Stomach (tissue), 8 donors: ENCODE measurements at regions not wholly inside any gene's neighbourhood (a gene's known extent, or its start where the extent isn't known, plus 50 kb on each side); places are given as distances from the start of the nearest gene placed in this dataset.

Experiments
- DNase-seq, 2 donors: peaks; one replicate each; pipeline versions ENCODE4 v3.0.0 to v3.0.0-alpha.2; 2013 to 2019
- H3K27ac ChIP-seq, 5 donors: fragments of 200-600 bp in 4 of 5; sonication (generic) in 4 of 5; one replicate each; pipeline ENCODE4 v1.5.1; 2013 to 2019; ENCODE audit warnings: mild to moderate bottlenecking in 1 of 5, moderate library complexity in 1 of 5
- H3K27me3 ChIP-seq, 3 donors: fragments of 200-600 bp; sonication (generic); one replicate each; pipeline ENCODE4 v1.5.1; 2017 to 2019; ENCODE audit warnings: mixed run types in 1 of 3
- H3K36me3 ChIP-seq, 4 donors: fragments of 200-600 bp; sonication (generic); 1 replicate in 3 of 4; 2 replicates in 1 of 4; pipeline ENCODE4 v1.5.1; 2016 to 2019
- H3K4me1 ChIP-seq, 4 donors: fragments of 200-600 bp; sonication (generic); one replicate each; pipeline ENCODE4 v1.5.1; 2016 to 2019
- H3K4me3 ChIP-seq, 4 donors: fragments of 200-600 bp; sonication (generic) in 3 of 4; one replicate each; pipeline ENCODE4 v1.5.1; 2016 to 2019; ENCODE audit warnings: mild to moderate bottlenecking in 1 of 4
- H3K9me3 ChIP-seq, 4 donors: fragments of 200-600 bp; sonication (generic); one replicate each; pipeline ENCODE4 v1.5.1; 2016 to 2019
- CTCF ChIP-seq, 7 experiments: fragments of 450-650 bp in 4 of 7; fragments of 200-600 bp in 3 of 7; sonication (generic) in 3 of 7; IDR thresholded peaks; one replicate each; pipeline ENCODE4 v1.5.1; 2016 to 2019; ENCODE audit warnings: antibody characterized with exemption in 7 of 7, control low read depth in 2 of 7, mild to moderate bottlenecking in 1 of 7
- EP300 ChIP-seq: sonication (generic); formaldehyde crosslinking; IDR thresholded peaks from one replicate; pipeline ENCODE4 v1.6.1; 2017; ENCODE audit warnings: antibody characterized with exemption
- POLR2A ChIP-seq, 4 donors: fragments of 450-650 bp; IDR thresholded peaks; one replicate each; pipeline ENCODE4 v1.6.1; 2016; ENCODE audit warnings: antibody characterized with exemption in 4 of 4, control low read depth in 2 of 4, mild to moderate bottlenecking in 1 of 4, moderate library complexity in 1 of 4
- POLR2AphosphoS5 ChIP-seq, 3 donors: sonication (generic); formaldehyde crosslinking; IDR thresholded peaks; one replicate each; pipeline ENCODE4 v1.6.1; 2016; ENCODE audit warnings: antibody characterized with exemption in 3 of 3
- WGBS, 5 donors: extraction: QIAGEN DNeasy Blood & Tissue Kit in 3 of 5; methylation state at CpG; one replicate each; pipeline versions ENCODE4 v1.1.5 to v1.1.7; 2013 to 2018; 5-methylcytosine and 5-hydroxymethylcytosine counted together
- intact Hi-C: fragments of 100-400 bp; cut with DNase I; formaldehyde crosslinking; loops from one replicate; pipeline ENCODE4 v1.15.1; 2023; ENCODE audit warnings: low total_unique reads
- donor health status: healthy with polysubstance abuse.
- donor health status: Bipolar disorder and iron deficiency.
- donor health status: healthy.

- H3K27me3 ChIP-seq, result peaks cover 0 to 11% (median 0%) of the 10 kb centered on the region in 3 donors
- H3K4me3 ChIP-seq, result no peak overlapping the region
- 72 to 89% (median 80%) methylated on average over 6 of the region's 6 CpGs for WGBS, 5 donors
- no peak for TF ChIP-seq POLR2A (IDR thresholded peaks at IDR 0.05)
- H3K36me3 ChIP-seq, result no peaks in the 10 kb centered on the region
- H3K4me1 ChIP-seq, result no peaks in the 10 kb centered on the region
- no peak for DNase-seq
- H3K9me3 ChIP-seq, result no peaks in the 10 kb centered on the region
- intact Hi-C loops, result no loop called here
- H3K27ac ChIP-seq, result no peak overlapping the region
Measured at GRCh38 chr7:156172638-156173037, 360.4 kb upstream of the SHH start.

- no peaks in the 10 kb centered on the region for H3K9me3 ChIP-seq
- intact Hi-C loops, result no loop called here
- H3K4me3 ChIP-seq, result no peak overlapping the region
- no peak for DNase-seq
- H3K36me3 ChIP-seq, result no peaks in the 10 kb centered on the region
- no peak overlapping the region for H3K27ac ChIP-seq
- WGBS, 5 donors, result 66 to 74% (median 70%) methylated on average over 23 to 32 of the region's 32 CpGs
- H3K4me1 ChIP-seq, result no peaks in the 10 kb centered on the region
- H3K27me3 ChIP-seq, result peaks cover 0 to 11% (median 0%) of the 10 kb centered on the region in 3 donors
- TF ChIP-seq CTCF (IDR thresholded peaks at IDR 0.05) (no peak), POLR2A (IDR thresholded peaks at IDR 0.05) (no peak), POLR2AphosphoS5 (IDR thresholded peaks at IDR 0.05) (no peak), EP300 (no peak)
Measured at GRCh38 chr7:156169474-156170370, 357.5 kb upstream of the SHH start.

- Histone ChIP-seq H3K27me3 (peaks cover 0 to 18% (median 0%) of the 10 kb centered on the region in 3 donors), H3K4me3 (no peak overlapping the region), H3K27ac (no peak overlapping the region), H3K36me3 (no peaks in the 10 kb centered on the region), H3K4me1 (no peaks in the 10 kb centered on the region), H3K9me3 (no peaks in the 10 kb centered on the region)
- no peak for TF ChIP-seq POLR2A (IDR thresholded peaks at IDR 0.05)
- TF ChIP-seq POLR2AphosphoS5 (IDR thresholded peaks at IDR 0.05), result no peak
- TF ChIP-seq EP300, result no peak
- TF ChIP-seq CTCF (IDR thresholded peaks at IDR 0.05), result no peak
- no peak for DNase-seq
- intact Hi-C loops, result no loop called here
- WGBS, 5 donors, result 81 to 87% (median 85%) methylated on average over 14 to 18 of the region's 18 CpGs
Measured at GRCh38 chr7:156168434-156168833, 356.2 kb upstream of the SHH start.

GRCh38 chr7:156167987-156168386 lies 355.7 kb upstream of the SHH start:
- no peak overlapping the region for H3K27ac ChIP-seq
- H3K36me3 ChIP-seq, result no peaks in the 10 kb centered on the region
- no peak for TF ChIP-seq POLR2A (IDR thresholded peaks at IDR 0.05)
- TF ChIP-seq EP300, result no peak
- TF ChIP-seq POLR2AphosphoS5 (IDR thresholded peaks at IDR 0.05), result no peak
- no peaks in the 10 kb centered on the region for H3K4me1 ChIP-seq
- intact Hi-C loops, result no loop called here
- H3K9me3 ChIP-seq, result no peaks in the 10 kb centered on the region
- no peak for DNase-seq
- H3K4me3 ChIP-seq, result no peak overlapping the region
- H3K27me3 ChIP-seq, result peaks cover 0 to 22% (median 0%) of the 10 kb centered on the region in 3 donors
- 90 to 96% (median 94%) methylated on average over 5 of the region's 5 CpGs for WGBS, 5 donors

GRCh38 chr7:156167417-156167807 lies 355.1 kb upstream of the SHH start:
- intact Hi-C loops, result no loop called here
- Histone ChIP-seq H3K4me1 (no peaks in the 10 kb centered on the region), H3K27me3 (peaks cover 0 to 26% (median 0%) of the 10 kb centered on the region in 3 donors), H3K27ac (no peak overlapping the region), H3K4me3 (no peak overlapping the region), H3K36me3 (no peaks in the 10 kb centered on the region), H3K9me3 (no peaks in the 10 kb centered on the region)
- TF ChIP-seq CTCF (IDR thresholded peaks at IDR 0.05), result no peak
- TF ChIP-seq POLR2AphosphoS5 (IDR thresholded peaks at IDR 0.05), result no peak
- TF ChIP-seq EP300, result no peak
- TF ChIP-seq POLR2A (IDR thresholded peaks at IDR 0.05), result no peak
- WGBS, 5 donors, result 85 to 90% (median 88%) methylated on average over 10 of the region's 10 CpGs
- no peak for DNase-seq
